Activated T-helper 1 cell treated with anti-CD3 and anti-CD28 coated beads, Interleukin-12 subunit alpha, Interleukin-12 subunit beta, Interleukin-2, Interleukin-4 antibody, amounts not matched to agents 30 ng/mL and 10 ng/mL and 1 ng/mL, durations not matched to agents 14 hours and 24 hours and 36 hours (primary cell): ENCODE measurements at regions not wholly inside any gene's neighbourhood (a gene's known extent, or its start where the extent isn't known, plus 50 kb on each side); places are given as distances from the start of the nearest gene placed in this dataset.

Source experiments
- DNase-seq: peaks from one replicate; pipeline ENCODE4 v3.0.0; 2021; ENCODE audit warnings: low spot score
- H3K27ac Mint-ChIP-seq: one replicate; pipeline ENCODE4 v1.8.0; 2021; ENCODE audit warnings: mild to moderate bottlenecking, mixed read lengths
- H3K27me3 Mint-ChIP-seq: one replicate; pipeline ENCODE4 v1.8.0; 2022; ENCODE audit warnings: mild to moderate bottlenecking, moderate library complexity, mixed read lengths; ENCODE audit not compliant: insufficient read depth
- H3K36me3 Mint-ChIP-seq: one replicate; pipeline ENCODE4 v1.8.0; 2021; ENCODE audit warnings: low read depth, mixed read lengths
- H3K4me1 Mint-ChIP-seq: one replicate; pipeline ENCODE4 v1.8.0; 2021; ENCODE audit warnings: low read depth, mixed read lengths
- H3K4me3 Mint-ChIP-seq: one replicate; pipeline ENCODE4 v1.8.0; 2021; ENCODE audit warnings: mild to moderate bottlenecking, moderate library complexity, mixed read lengths
- H3K9me3 Mint-ChIP-seq: one replicate; pipeline ENCODE4 v1.8.0; 2021; ENCODE audit warnings: mixed read lengths
- intact Hi-C: fragments of 100-400 bp; cut with micrococcal nuclease; formaldehyde crosslinking; loops from one replicate; pipeline ENCODE4 v1.15.1; 2024

DNA sequence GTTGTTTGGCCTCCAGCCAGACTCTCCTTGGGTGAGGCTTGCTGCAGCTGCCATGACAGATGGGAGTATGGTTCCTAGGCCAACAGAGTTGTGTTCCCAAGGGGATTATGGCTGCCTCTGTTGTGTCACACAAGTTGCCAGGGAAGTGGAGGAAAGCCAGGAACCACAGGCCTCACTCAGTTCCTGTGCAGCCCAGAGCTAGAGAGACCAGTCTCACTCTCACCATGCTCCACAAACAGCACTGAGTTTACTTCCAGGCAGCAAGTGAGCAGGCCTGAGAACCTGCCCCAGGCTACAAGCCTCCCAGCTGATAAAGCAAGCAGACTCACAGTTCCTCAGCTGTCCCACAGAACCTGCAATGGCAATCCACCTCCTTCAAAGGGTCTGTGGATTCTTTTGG, 273.6 kb upstream of the TAS2R1 start:
- Mint-ChIP-seq H3K4me1 (no peaks in the 10 kb centered on the region), H3K9me3 (no peaks in the 10 kb centered on the region), H3K27me3 (no peaks in the 10 kb centered on the region), H3K4me3 (no peak overlapping the region), H3K36me3 (no peaks in the 10 kb centered on the region), H3K27ac (no peak overlapping the region)
- DNase-seq: no peak
- intact Hi-C loops: no loop called here

- no peak overlapping the region for H3K27ac Mint-ChIP-seq
- DNase-seq: no peak
- H3K4me3 Mint-ChIP-seq: no peak overlapping the region
- no peaks in the 10 kb centered on the region for H3K9me3 Mint-ChIP-seq
- no peaks in the 10 kb centered on the region for H3K27me3 Mint-ChIP-seq
- no peaks in the 10 kb centered on the region for H3K36me3 Mint-ChIP-seq
- no peaks in the 10 kb centered on the region for H3K4me1 Mint-ChIP-seq
- intact Hi-C loops: no loop called here
Measured at GRCh38 chr5:9898319-9898718, 268.2 kb upstream of the TAS2R1 start.

- H3K36me3 Mint-ChIP-seq: no peaks in the 10 kb centered on the region
- H3K27ac Mint-ChIP-seq: no peak overlapping the region
- intact Hi-C loops: no loop called here
- DNase-seq: no peak
- no peaks in the 10 kb centered on the region for H3K4me1 Mint-ChIP-seq
- H3K27me3 Mint-ChIP-seq: no peaks in the 10 kb centered on the region
- no peak overlapping the region for H3K4me3 Mint-ChIP-seq
- H3K9me3 Mint-ChIP-seq: peaks cover 5% of the 10 kb centered on the region
Measured at GRCh38 chr5:9895302-9895645, 265.1 kb upstream of the TAS2R1 start.

DNA sequence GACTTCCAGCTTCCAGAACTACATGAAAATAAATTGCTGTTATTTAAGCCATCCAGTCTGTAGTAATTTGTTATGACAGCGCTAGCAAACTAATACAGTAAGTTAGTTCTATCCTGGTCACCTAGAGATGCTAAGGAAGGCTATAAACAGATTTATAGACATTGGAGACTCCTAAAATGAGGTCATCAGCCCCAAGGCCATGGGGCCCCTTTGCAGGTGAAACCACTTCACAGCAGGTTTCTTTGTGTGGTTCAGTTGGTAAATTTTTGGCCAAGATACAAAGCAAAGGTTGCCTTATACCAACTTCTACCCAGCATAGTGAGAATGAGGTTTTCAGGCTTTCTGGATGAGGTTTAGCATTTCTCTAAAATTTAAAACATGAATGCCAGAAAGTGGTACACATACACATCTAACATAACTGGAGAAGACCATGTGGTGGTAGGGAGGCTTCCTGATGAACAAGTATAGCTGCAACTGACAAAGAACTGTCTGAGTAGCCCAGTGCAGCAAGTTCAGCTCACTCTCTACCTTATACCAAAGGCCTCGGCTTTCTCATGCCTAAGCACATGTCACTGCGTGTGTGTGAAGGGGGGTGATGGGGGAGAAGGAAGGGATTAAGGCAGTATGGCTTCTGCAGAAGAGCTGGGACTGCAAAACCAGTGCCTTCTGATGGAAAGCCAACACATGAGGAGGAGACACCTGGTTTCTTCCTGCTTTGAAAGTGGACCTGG, 264.6 kb upstream of the TAS2R1 start:
- Mint-ChIP-seq H3K4me3 (no peak overlapping the region), H3K27me3 (no peaks in the 10 kb centered on the region), H3K27ac (no peak overlapping the region), H3K9me3 (peaks cover 5% of the 10 kb centered on the region), H3K36me3 (no peaks in the 10 kb centered on the region), H3K4me1 (no peaks in the 10 kb centered on the region)
- no peak for DNase-seq
- intact Hi-C loops: no loop called here

- no peak overlapping the region for H3K4me3 Mint-ChIP-seq
- no peak overlapping the region for H3K27ac Mint-ChIP-seq
- H3K36me3 Mint-ChIP-seq: no peaks in the 10 kb centered on the region
- DNase-seq: no peak
- peaks cover 5% of the 10 kb centered on the region for H3K9me3 Mint-ChIP-seq
- no peaks in the 10 kb centered on the region for H3K27me3 Mint-ChIP-seq
- H3K4me1 Mint-ChIP-seq: no peaks in the 10 kb centered on the region
- intact Hi-C loops: no loop called here
Measured at GRCh38 chr5:9892696-9893095, 262.5 kb upstream of the TAS2R1 start.

- DNase-seq: no peak
- Mint-ChIP-seq H3K27ac (no peak overlapping the region), H3K4me3 (no peak overlapping the region), H3K9me3 (peaks cover 5% of the 10 kb centered on the region), H3K4me1 (no peaks in the 10 kb centered on the region), H3K27me3 (no peaks in the 10 kb centered on the region), H3K36me3 (no peaks in the 10 kb centered on the region)
- intact Hi-C loops: no loop called here
Measured at GRCh38 chr5:9889511-9889910, 259.4 kb upstream of the TAS2R1 start.

GRCh38 chr5:9888501-9888901, 258.4 kb upstream of the TAS2R1 start:
- Mint-ChIP-seq H3K4me1 (no peaks in the 10 kb centered on the region), H3K27me3 (no peaks in the 10 kb centered on the region), H3K9me3 (peaks cover 5% of the 10 kb centered on the region), H3K4me3 (no peak overlapping the region), H3K27ac (no peak overlapping the region), H3K36me3 (no peaks in the 10 kb centered on the region)
- no peak for DNase-seq
- intact Hi-C loops: no loop called here

GRCh38 chr5:9885164-9885563, 255.0 kb upstream of the TAS2R1 start:
- intact Hi-C loops: no loop called here
- Mint-ChIP-seq H3K4me3 (no peak overlapping the region), H3K27ac (no peak overlapping the region), H3K4me1 (no peaks in the 10 kb centered on the region), H3K9me3 (peaks cover 3% of the 10 kb centered on the region), H3K27me3 (no peaks in the 10 kb centered on the region), H3K36me3 (no peaks in the 10 kb centered on the region)
- DNase-seq: no peak

DNA sequence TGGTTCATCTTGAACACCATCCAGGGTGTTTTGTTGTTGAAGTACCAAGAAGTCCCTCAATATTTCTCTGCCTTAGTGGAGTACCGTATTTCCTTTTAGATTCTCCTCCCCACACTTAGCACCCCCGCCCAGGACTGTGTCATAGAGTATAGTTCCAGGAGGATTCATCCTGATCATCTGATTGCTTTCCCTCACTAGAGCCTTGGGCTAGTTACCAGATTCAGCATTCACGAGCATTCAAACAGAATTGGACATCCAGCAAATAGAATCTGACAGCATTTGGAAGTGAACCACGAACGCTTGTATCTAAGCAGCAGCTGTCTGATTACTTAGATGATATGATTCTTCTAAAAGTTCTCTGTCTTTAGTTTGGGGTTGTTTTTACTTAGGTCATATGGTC, 248.1 kb upstream of the TAS2R1 start:
- H3K27ac Mint-ChIP-seq: no peak overlapping the region
- no peaks in the 10 kb centered on the region for H3K36me3 Mint-ChIP-seq
- intact Hi-C loops: no loop called here
- H3K27me3 Mint-ChIP-seq: no peaks in the 10 kb centered on the region
- H3K4me3 Mint-ChIP-seq: no peak overlapping the region
- H3K4me1 Mint-ChIP-seq: no peaks in the 10 kb centered on the region
- no peak for DNase-seq
- peaks cover 3% of the 10 kb centered on the region for H3K9me3 Mint-ChIP-seq

- DNase-seq: no peak
- Mint-ChIP-seq H3K27ac (no peak overlapping the region), H3K4me1 (no peaks in the 10 kb centered on the region), H3K9me3 (peaks cover 3% of the 10 kb centered on the region), H3K4me3 (no peak overlapping the region), H3K27me3 (no peaks in the 10 kb centered on the region), H3K36me3 (no peaks in the 10 kb centered on the region)
- intact Hi-C loops: no loop called here
Measured at GRCh38 chr5:9877488-9877887, 247.3 kb upstream of the TAS2R1 start.

DNA sequence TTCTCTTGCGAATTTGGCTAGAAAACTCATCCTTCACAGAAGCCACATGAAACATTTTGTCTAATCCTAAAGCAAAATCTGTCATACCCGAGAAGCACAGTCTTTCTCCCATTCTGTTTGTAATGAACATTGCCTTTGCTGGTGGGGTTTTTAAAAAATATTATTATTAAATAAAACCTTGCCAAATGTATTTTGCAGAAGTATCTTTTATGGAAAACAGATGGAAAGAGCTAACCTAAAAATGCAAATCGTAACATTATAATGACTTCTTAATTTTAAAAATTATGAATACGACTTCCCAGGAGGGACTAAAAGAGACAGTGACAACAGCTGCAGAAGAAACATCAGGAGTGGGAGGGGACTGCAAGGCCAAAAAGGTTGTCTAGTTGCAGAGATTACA, 246.3 kb upstream of the TAS2R1 start:
- Mint-ChIP-seq H3K4me1 (no peaks in the 10 kb centered on the region), H3K27ac (no peak overlapping the region), H3K27me3 (no peaks in the 10 kb centered on the region), H3K36me3 (no peaks in the 10 kb centered on the region), H3K9me3 (peaks cover 3% of the 10 kb centered on the region), H3K4me3 (no peak overlapping the region)
- no peak for DNase-seq
- intact Hi-C loops: no loop called here

- Mint-ChIP-seq H3K27ac (no peak overlapping the region), H3K9me3 (peaks cover 27% of the 10 kb centered on the region), H3K27me3 (no peaks in the 10 kb centered on the region), H3K4me3 (no peak overlapping the region), H3K36me3 (no peaks in the 10 kb centered on the region), H3K4me1 (no peaks in the 10 kb centered on the region)
- DNase-seq: no peak
- intact Hi-C loops: no loop called here
Measured at GRCh38 chr5:9869616-9870288, 239.6 kb upstream of the TAS2R1 start.

DNA sequence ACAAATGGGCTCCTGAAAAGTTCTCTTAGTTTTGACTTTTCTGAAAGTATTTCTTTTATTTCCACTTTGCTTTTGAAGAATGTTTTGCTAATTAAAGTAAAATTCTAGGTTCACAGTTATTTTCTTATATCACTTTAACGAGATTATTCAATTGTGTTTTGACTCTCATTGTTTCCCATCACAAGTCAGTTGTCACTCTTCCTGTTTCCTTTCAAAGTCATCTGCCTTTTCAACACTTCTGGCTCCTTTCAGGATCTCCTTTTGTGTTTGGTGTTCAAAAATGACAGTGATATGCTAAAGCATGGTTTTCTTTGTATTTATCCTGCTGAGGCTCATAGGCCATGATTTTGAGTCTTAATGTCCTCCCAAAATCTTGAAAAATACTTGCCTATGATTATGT, 235.4 kb upstream of the TAS2R1 start:
- Mint-ChIP-seq H3K36me3 (no peaks in the 10 kb centered on the region), H3K9me3 (peaks cover 31% of the 10 kb centered on the region), H3K27me3 (no peaks in the 10 kb centered on the region), H3K4me1 (no peaks in the 10 kb centered on the region), H3K4me3 (no peak overlapping the region), H3K27ac (no peak overlapping the region)
- DNase-seq: no peak
- intact Hi-C loops: no loop called here

DNA sequence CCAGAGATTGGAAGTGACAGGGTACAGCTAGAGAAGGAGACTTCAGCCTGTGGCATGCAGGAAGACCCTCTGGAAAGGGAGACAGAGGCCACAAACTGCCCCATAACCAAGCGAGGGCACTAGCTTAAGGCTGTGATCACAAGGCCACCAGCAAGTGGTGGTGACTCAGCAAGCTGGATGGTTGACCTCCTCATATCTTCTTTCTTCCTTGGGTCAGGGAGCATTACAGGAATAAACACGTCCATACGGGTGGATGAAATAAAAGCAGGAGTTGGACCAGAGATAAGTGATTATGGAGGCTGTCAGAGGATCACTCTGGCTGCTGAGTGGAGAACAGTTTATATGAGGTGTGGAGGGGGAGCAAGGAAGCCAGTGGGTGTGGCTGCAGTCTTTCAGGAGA, 234.6 kb upstream of the TAS2R1 start:
- Mint-ChIP-seq H3K27me3 (no peaks in the 10 kb centered on the region), H3K4me3 (no peak overlapping the region), H3K4me1 (no peaks in the 10 kb centered on the region), H3K36me3 (no peaks in the 10 kb centered on the region), H3K27ac (no peak overlapping the region), H3K9me3 (peaks cover 31% of the 10 kb centered on the region)
- intact Hi-C loops: no loop called here
- no peak for DNase-seq
